HG03571 (cell line): ENCODE measurements at regions not wholly inside any gene's neighbourhood (a gene's known extent, or its start where the extent isn't known, plus 50 kb on each side); places are given as distances from the start of the nearest gene placed in this dataset.

Experiments used
- ATAC-seq: cut with Tn5 transposase; IDR thresholded peaks from one replicate; pipeline ENCODE4 v1.9.1; 2021; ENCODE audit not compliant: unreplicated experiment

DNA sequence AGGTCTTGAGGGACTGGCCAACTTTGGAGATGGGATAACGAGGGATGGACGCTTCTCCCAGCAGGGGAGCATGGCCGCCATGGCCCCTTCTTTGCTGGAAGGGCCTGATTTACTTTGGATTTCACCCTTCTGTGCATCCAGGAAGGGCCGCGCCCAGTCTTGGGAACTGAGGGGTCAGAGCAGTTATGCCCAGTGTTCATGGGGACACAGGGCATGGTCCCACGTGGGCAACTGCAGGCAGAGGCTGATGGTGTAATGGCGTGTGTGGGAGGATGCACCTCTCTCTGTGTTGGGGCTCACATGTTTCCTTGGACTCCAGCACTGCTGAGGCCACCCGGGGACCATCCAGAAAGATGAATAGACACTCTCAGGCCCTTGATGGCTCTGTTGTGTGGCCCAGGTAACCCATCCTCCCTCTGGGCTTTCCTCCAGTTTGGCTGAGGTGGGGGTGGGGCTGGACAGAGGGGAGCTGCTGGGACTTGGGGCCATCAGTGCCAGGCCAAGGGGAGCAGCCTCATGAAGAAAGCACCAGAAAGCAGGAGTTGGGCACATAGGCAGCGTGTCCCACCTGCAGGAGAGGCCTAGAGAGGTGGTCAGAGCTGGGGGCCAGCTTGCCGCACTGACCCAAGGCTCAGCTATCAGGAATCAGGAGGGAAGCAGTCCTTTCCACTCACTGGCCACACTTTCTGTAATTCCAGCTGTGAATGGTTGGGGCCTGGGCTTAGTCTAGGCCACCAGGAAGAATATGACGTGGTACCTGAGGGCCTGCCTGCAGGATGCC lies 1033.9 kb downstream of the TBC1D22A start:
- no peak for ATAC-seq

DNA sequence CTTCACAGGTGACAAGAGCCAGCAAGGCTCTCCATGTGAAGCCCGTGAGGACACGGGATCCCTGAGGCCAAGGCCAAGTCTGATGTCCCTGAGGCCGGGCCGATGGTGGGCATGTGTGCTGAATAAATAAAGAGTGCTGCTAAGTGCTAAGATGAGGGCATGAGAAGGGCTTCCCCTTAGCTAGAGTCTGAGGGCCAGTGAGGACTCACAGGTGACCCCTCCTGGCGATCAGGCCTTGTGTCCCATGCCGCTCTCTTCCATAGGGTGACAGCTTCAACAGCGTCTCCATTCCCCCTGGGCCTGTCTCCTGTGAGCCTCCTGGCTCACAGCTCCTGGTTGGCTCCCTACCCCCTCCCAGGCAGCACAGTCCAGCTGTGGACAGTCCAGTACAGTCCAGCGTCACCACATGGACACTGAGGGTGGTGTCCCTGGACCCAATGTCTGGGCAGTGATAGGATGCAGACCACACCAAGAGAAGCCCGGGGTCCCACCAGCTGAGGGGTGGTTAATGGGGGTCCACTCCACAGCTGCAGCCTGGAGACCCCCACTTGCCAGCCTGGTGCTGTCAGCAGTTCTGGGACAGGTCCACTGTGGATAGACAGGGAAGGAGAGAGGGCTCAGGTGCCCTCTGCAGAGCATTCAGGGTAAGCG lies 1033.2 kb downstream of the TBC1D22A start:
- ATAC-seq, result no peak

DNA sequence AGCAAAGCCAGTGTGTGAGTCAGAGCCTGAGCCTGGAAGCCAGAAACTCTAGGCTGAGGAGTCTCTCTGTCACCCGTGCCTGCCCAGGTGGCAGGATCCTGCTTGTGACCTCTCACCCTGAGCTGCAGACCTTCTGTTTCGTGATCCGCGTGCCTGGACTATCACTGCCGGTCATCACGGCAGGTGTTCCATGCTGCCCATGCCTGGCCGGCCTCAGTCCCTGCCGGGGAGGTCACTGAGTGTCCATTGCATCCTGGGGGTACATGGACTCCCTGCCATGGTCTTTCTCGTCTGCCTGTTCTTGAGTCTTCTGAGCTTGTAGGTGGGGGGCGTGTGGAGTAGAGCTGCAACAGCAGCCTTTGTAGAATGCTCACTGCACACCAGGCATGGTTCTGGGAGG lies 1032.4 kb downstream of the TBC1D22A start:
- no peak for ATAC-seq

- ATAC-seq, result no peak
Measured at GRCh38 chr22:47793304-47794101, 1031.1 kb downstream of the TBC1D22A start.

DNA sequence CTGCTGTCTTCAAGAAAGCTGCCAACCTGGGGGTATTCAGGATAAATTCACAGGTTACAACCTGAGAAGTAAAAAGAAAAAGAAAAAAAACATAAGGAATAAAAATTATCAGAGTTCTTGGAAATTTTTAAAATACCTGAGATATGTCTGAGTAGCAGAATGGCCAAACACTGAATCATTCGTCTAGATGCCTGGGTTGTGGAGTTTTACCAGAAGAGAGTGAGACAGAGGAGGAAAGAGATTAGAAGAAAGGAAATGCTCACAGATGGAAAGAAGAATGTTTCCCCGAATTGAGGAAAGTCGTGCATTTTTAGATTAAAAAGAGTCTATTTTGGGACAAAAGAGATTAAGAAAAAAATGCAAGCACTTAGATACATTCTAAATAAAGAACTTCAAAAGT lies 1026.7 kb downstream of the TBC1D22A start:
- no peak for ATAC-seq

- no peak for ATAC-seq
Measured at GRCh38 chr22:47788461-47788860, 1026.0 kb downstream of the TBC1D22A start.

DNA sequence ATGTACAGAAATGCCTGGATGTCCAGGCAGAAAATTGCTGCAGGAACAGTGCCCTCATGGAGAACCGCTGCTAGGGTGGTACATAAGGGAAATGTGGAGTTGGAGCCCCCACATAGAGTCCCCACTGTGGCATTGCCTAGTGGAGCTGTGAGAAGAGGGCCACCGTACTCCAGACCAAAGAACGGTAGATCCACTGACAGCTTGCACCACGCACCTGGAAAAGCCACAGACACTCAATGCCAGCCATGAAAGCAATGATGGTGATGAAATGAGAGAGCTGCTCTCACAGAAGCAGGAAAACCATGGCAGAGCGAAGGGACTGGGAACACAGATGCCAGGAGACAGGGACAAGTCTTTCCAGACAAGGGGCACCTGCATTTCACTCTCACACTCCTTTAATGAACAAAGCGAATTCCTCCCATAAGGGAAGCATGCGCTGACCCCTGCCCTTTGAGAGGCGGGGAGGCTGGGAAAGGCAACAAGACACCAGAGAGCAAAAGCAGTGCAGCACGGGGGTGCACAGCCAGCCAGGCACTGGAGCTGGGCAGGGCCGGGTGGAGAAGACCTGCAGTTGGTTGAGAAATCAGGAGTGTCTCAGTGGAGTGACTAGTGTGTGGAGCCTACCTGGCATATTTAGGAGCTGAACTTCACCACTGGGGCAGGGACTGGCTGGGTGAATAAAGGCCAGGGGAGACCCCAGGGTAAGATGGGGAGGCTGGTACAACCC lies 1025.2 kb downstream of the TBC1D22A start:
- no peak for ATAC-seq

DNA sequence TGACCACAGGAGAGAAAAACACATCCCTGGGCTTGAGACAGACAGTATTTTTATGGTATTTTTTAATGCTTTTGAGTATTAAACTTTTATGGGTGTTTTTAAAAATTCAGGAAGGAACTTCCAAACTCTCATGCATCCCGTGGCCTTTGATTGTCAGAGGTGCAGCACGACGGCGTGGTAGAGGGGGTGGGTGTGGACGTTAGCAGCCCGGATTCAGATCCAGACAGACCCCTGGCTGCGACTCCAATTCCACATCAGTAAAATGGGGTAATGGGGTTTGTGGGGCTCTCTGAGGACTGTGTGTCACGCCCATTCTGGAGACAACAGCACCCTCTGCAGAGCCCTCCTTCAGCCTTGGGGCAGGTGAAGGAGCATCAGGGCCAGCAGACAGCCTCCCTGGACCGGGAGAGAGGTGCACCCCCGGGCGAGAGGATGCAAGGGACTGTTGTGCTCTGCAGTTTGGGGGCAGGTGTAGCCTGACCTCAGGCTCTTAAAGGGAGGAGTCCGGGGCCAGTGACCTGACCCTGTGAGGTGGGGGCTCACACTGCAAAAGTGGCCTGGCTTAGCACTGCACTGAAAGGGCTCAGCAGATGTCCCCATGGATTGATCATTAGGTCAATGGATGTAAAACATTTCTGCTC lies 1024.3 kb downstream of the TBC1D22A start:
- ATAC-seq, result no peak

GRCh38 chr22:47784991-47785390 lies 1022.5 kb downstream of the TBC1D22A start:
- ATAC-seq, result no peak

DNA sequence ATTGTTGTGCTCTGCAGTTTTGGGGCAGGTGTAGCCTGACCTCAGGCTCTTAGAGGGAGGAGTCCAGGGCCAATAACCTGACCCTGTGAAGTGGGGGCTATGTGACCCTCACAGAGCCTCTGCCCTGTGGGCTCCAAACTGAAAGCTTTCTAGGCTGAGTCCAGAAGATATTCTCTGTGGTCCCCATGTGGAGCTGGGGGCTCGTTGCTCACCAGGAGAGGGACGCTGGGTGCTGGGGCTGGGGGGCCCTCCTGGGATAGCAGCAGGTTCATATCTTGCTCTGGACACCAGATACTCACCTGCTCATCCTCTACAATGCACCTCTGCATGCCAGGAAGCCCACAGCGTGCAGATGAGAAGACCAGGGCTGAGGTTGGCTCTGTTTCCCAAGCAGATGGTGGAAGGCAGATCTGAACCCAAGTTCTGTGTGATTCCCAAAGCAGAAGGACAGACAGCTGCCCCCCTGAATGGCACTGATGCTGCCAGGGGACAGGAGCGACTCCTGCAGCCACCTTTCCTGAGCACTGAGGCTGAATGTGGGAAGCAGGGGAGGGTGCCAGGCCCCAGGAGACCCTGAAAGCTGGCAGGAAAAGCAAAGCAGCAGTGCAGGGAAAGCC lies 1022.0 kb downstream of the TBC1D22A start:
- no peak for ATAC-seq

DNA sequence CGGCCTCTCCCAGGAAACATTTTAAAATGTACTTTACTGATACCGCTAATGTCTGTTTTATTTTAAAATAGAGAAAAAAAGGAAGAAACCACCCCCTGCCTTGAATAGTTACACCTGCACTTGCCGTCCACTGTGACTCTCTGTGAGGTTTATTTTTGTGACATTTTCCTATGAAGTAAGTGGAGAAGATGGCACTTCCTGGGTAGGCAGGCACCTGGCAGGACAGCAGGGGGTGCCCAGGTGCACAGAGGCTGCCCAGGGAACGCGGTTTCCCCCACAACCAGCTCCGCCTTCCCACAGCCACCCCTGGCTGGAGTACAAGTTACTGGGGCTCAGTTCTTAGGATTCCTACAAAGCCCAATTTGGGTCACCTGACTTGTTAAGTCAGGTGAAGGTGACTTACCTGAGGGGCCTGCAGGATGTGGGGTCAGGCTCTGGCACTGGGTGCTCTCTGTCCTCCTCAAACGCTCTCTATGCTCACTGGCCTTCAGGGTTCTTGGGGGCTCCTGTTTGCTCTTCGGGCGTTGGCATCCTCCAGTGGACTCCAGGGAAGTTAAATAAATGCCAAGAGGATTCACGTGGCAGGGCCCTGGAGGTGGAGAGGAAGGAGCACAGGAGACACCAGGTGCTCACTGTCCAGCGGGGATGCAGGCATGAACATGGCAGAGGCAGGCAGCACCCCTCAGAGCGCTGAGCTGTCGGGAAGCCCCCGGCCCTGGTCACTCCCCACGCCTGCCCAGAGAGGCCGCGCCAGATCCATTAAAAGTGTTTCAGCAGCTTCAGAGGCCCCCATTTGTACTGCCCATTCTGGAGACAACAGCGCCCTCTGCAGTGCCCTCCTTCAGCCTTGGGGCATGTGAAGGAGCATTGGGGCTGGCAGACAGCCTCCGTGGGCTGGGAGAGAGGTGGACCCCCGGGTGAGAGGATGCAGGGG lies 1021.2 kb downstream of the TBC1D22A start:
- no peak for ATAC-seq

DNA sequence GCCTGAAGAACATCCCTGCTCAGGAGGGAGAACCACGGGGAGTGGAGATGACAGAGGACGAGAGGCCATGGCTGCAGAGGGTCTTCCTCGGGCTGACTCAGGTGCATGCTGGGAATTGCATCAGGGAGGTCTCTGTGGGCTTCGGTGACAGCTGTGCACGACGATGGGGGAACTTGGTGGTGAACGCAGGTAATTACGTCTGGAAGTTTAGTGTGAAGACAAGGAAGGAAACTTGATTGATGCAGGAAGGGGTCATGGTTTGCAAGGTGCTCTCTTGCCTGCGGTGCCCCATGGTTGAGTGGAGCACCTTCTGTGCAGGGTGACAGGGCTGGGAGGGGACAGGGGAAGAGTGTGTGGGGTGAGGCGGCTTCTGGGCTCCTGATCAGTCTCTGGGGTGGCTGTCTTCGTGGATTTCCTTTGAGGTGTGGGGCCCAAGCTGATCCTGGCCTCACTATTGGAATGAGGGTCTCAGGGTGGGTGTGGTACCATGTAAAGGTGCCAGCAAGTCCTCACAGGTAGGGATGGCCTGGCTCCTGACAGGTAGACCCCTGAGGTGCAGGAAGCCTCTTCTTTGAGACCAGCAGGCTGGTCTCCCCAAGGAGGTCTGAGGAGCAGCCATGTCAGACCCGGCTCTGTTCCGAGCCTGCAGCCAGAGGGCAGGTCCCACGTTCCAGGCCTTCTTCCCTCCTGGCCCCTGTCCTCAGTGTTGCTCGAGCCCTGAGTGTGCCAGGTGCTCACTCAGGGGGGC lies 1020.1 kb downstream of the TBC1D22A start:
- no peak for ATAC-seq

- no peak for ATAC-seq
Measured at GRCh38 chr22:47781427-47782111, 1019.1 kb downstream of the TBC1D22A start.

DNA sequence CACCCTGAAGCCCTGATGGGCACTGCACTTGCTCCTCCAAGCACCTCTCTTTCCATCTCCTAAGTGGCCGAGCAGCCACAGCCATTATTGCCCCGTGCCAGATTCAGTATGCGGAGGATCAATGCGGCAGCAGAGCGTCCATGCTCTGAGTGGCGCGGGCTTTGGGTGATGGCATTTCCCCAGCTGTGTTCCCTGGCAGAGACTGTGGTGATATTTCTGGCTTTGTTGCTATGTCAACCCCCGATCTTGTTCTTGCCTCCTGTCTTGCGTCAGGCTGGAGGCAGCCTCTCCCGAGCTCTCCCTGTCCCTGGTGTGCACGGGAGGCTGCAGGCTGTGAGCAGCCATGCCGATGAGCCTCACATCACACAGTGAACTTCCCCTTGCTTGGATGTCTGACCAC lies 1018.6 kb downstream of the TBC1D22A start:
- ATAC-seq, result no peak

DNA sequence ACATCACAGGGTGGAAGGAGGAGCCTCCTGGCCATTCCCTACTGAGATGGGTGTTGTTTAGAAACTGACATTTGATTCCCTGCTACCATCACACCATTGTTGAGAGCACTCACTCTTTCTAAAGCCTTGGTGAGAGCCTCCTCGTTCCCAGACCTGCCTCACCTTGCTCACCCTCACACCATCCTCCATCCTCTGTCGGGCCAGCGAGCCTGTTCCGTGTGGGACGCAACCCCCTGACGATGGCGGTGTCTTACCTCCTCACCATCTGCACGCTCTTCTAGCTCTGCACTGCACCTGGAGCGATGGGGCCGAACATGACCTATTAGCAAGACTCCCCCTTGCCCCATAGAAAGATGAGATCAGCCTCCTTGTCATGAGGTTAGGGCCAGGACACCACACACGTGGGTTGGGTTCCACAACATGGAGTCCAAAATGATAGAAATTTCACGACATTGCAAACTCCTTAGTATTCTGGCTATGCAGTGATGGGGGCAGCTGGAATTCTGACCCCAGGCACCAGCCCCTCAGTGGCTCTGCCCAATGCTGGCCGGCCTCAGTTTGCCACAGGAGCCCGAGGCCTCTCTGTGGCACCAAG lies 1017.9 kb downstream of the TBC1D22A start:
- no peak for ATAC-seq

DNA sequence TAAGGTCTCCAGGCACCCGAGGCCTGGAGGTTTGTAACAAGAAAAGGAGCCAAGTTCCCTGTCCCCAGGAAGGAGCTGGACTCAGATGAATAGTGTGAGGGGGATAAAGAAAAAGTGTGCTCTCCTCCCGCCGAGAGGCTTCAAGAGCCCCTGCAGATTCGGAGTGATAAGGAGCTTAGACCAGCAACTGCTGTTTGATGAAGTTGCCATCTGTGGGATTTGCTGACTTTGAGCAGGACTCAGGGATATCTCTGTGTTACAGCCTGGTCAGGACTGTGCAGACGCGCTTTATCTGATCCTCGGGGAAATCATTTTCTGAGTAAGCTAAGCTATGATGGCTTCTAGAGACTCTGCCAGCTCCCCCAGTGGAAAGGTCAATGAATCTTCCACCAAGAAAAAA lies 1017.0 kb downstream of the TBC1D22A start:
- ATAC-seq, result no peak

GRCh38 chr22:47778160-47778658 lies 1015.8 kb downstream of the TBC1D22A start:
- ATAC-seq, result no peak
